Stimulated activated CD4-positive, alpha-beta T cell treated with anti-CD3 and anti-CD28 coated beads, Interleukin-2, amount 100 ng/mL, for 24 hours (primary cell): ENCODE measurements at regions not wholly inside any gene's neighbourhood (a gene's known extent, or its start where the extent isn't known, plus 50 kb on each side); places are given as distances from the start of the nearest gene placed in this dataset.

Source experiments
- DNase-seq, 2 donors: peaks; one replicate each; pipeline ENCODE4 v3.0.0-alpha.2; 2020

- DNase-seq, result no peak
These were observed 209.2 kb downstream of the C12orf75 start for GRCh38 chr12:105539735-105540134.

GRCh38 chr12:105547786-105548185, 217.3 kb downstream of the C12orf75 start:
- no peak for DNase-seq

GRCh38 chr12:105548626-105549025, 218.1 kb downstream of the C12orf75 start:
- DNase-seq, result no peak

DNA sequence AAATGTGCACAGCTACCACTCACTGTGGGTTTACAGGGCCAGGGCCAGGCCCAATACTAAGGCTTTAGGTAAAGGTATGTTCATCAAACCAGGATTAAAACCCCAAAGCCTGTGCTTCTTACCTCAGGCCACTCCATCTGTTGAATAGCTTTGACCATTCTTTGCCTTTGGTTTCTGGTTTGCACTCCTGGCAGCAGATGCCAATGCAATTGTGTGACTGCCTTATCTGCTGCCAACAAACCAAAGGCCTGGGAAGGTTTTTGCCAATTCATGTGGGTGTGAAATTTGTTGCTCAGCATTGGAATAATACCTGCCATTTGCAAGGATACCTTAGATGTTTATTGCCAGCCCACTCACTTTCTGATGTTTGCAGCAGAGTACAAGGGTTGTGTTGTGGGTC, 221.6 kb downstream of the C12orf75 start:
- no peak for DNase-seq

- DNase-seq, result no peak
These were observed 223.8 kb downstream of the C12orf75 start for GRCh38 chr12:105554223-105554678.

DNA sequence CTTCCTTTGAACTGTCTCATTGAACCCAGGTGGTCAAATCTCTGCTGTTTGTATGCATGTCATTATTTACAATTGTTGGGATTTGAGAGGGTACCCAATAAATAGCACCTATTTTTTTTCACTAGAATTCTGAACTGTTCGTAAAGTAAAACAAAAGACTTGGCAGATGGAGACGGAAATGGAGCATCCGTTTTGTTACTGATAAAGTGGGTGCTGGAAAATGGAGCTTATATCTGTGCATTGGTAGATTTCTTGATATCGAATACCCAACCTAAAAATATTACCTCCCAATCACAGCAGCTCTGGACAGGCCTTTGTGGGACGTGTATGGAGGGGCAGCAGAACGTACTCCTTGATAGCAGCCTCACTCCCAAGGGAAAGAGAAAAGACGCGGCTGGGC, 224.4 kb downstream of the C12orf75 start:
- no peak for DNase-seq

DNA sequence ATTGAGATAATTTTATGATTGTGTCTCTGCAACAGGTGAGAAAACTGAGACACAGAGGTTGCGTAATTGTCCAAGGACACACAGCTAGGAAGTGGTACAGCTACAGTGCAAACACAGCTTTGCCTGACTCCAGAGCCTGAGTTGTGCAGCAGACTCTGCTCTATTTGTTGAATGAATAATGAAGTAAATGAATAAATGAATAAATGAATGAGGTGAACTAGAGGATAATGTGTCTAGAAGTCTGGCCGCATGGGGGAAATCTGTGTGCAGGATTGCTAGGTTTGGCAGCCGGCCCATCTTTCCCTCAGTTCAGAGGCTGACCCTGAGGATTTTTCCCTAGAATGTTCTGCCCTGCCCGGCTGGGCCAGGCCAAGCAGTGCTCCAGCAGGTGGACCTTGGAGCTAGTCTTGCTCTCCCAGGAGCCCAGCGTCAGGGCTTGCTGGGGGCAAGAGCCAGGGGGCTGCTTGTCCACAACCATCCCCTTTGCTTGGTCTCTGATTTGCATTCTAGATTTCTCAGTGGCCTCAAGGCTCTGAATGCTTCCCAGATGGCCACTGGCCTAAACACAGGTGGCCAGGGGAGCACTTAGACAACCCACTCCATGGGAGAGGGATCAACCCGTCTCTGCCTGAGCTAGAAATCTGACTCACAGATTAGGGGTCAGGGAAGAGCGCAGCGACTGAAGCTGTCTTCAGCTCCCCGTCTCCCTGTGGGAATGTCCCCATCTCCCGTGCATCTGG, 225.2 kb downstream of the C12orf75 start:
- DNase-seq, result no peak

- no peak for DNase-seq
These were observed 228.8 kb downstream of the C12orf75 start for GRCh38 chr12:105559310-105559709.

- no peak for DNase-seq
These were observed 231.2 kb downstream of the C12orf75 start for GRCh38 chr12:105561546-105562198.

DNA sequence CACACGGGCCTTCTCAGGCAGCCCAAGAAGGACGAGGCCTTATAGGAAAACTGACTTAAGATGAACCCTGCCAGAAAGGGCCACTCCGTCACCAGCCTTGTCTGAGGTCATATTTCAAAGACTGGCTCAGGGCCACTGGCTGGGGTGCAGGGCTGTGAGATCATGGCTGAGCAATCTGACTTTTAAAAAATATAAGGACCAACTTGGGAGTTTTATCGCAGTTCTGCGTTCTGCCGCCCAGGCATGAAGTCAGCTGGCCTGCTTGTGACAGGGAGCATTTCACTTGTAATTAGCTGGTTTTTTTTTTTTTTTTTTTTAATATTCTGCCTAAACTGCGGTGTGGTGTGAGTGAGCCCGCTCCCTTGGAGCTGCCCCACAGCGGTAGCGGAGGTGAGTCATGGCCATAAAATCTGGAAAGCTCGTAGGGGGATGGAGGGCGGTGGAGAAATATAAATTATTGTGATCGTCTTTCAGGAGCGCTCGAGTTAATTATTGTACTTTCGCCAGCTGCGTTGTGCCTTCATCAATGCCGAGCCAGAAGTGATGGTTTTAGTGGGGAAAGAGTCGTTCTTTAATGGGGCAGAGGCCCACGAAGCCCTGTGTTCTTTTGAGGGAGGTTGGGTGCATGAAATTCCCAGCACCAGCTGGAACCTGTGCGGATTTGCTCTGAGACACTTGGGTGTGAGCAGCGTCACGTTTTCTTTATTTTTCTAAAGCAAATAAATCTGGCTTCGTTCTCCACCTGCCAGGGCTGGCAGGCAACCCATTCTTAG, 231.9 kb downstream of the C12orf75 start:
- DNase-seq, result no peak

GRCh38 chr12:105567061-105567460, 236.6 kb downstream of the C12orf75 start:
- DNase-seq, result no peak

- DNase-seq, result no peak
These were observed 239.4 kb downstream of the C12orf75 start for GRCh38 chr12:105569886-105570285.

GRCh38 chr12:105570944-105571343, 240.5 kb downstream of the C12orf75 start:
- no peak for DNase-seq

GRCh38 chr12:105573574-105573973, 243.1 kb downstream of the C12orf75 start:
- DNase-seq, result no peak

DNA sequence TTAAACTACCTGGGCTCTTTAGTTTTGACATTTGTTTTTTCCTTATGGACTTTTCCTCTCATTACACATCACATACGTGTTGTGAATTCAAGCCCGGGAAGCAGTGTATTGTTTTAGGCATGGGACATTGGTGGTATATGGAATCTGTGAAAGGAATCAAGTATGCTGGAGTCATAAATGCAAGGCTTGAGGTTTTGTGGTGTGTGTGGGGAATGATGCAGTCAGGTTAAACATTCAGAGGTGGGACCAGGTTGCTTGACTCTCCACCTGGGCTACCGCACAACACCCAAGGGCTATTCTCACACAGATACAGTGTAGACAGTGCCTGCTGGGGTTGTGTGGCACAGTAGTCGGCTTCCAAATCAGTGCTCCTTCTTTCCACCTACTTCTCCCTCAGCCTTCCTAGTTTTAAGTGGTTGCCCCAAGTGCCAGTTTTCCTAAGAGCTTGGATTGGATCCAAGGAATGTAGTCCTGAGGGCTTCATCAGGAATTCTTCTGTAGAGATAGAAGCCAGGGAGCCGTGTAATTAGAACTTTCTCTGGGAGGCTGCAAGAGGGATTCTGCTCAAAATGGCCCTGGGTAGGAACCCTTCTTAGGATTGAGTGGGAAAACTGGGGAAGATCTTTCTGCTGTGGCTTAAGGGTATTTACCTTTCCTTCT, 243.7 kb downstream of the C12orf75 start:
- no peak for DNase-seq

DNA sequence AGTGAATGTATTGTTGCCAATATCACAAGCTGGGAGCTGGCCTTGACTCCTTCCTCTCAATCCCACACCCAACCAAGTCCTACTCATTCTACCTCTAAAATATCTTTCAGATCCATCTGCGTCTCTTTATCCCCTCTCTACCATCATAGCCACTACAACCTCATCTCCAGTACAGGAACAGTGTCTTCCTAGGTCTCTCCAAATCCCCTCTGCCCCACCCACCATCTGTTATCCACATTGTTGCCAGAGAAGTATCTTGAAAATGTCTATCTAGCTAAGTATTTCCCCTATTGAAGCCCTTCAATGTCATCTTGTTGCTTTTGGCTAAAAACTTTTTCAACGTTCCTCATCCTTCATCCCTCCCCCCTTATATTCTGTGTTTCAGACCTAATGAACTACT, 244.7 kb downstream of the C12orf75 start:
- DNase-seq, result no peak

DNA sequence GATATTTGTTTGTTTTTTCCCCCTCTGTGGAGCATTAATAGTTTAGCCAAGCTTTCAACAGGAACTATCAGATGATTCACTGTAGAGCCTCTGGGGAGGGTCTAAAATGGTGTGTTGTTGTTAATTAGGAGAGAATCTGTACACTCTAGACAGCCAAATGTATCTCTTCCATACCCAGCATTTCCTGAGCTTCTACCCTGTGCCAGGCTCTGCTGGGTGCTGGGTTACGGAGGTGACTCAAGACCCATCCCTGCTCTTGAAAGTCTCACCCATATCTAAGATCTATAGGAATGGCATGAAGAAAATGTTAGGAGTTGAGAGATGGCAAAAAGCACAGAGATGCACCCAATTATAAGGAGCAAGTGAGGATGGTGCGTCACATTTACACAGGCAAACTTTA, 245.8 kb downstream of the C12orf75 start:
- DNase-seq, result no peak

DNA sequence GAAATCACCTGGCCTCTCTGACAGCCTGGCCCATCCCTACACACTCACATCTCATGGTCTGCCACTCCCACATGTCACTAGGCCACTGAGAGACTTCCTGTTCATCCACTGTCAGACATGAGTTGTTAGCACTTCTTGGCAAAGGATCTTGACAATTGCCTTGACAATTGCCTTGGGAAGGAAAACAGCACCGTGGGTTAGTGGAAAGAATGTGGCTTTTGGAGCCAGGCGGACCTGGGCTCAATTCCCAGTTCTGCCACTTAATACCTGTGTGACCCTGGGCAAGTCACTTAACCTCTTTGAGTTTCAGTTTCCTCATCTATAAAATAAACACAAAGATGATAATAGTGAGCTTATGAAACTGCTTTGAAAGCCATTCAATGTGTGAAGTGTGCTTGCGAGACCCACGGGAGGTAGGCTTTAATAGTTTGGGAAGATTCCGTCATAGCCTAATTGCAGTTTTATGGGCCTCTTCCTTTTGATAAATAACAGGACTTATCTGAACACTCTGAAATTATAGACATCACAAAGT, 250.4 kb downstream of the C12orf75 start:
- no peak for DNase-seq

- no peak for DNase-seq
These were observed 250.9 kb downstream of the C12orf75 start for GRCh38 chr12:105581420-105581819.

DNA sequence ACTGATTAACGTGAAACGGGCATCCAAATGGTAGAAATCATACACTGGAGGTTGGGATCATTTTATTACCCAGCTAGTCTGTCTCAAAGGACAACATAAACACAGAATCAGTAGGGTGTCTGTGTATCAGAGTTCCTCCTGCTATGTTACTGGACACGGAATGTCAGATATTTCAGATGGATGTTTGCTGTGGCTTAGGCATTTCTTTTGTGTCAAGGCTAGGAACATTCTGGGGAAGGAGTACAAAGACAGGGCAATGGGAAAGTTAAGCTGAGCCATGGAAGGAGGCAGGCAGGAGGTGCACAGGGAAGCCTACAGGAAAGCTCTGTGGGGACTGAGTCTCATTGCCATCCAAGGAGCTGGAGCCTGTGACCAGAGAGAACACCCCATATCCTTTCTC, 254.6 kb downstream of the C12orf75 start:
- no peak for DNase-seq

- no peak for DNase-seq
These were observed 256.7 kb downstream of the C12orf75 start for GRCh38 chr12:105587237-105587636.

DNA sequence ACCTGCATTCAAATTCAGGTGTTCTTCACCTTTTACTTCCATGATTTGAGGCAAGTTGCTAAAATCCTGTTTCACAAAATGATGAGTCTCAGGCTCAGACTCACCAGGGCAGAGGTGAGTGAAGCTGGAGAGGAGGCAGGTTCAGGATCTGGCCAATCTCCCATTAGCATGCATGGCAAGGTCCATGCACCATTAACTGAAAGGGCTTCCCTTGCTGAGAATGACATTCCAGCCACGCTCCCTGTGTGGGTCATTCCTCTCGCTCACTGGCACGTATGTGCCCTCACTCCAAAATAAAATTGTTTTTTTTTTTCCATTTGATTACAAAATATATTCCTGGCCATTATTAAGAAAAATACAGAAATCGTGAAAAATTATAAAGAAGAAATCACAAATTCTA, 257.6 kb downstream of the C12orf75 start:
- no peak for DNase-seq

GRCh38 chr12:105590571-105590970, 260.1 kb downstream of the C12orf75 start:
- DNase-seq, result no peak
